NOMO-1 (cell line): ENCODE measurements at regions not wholly inside any gene's neighbourhood (a gene's known extent, or its start where the extent isn't known, plus 50 kb on each side); places are given as distances from the start of the nearest gene placed in this dataset.
"Not testable (repeated sequence)": the region's sequence is repeated elsewhere in the genome, so short reads cannot be mapped to it uniquely, and the experiment has no call there.

Experiments used
- DNase-seq, 2 experiments: peaks; one replicate each; lab custom pipeline; 2025; ENCODE audit not compliant: unreplicated experiment in 2 of 2; lab: John Stamatoyannopoulos, UW

DNA sequence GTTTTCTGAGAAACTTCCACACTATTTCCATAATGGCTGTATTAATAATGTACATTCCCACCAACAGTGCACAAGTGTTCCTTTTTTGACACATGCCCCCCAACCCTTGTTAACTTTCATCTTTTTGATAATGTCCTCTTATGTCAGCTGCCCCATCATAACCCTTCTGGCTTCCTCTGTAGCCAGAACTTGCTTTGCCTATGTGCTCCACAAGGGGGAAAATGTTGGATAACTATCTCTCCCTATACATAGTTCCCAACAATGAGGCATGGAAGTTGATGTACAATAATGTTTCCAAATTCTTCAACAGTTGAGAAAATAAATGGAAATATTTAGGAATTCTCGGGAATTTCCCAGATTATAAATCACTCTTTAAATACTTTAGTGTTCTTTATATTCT is 142.9 kb downstream of the ASB9 start:
- DNase-seq: no peak

DNA sequence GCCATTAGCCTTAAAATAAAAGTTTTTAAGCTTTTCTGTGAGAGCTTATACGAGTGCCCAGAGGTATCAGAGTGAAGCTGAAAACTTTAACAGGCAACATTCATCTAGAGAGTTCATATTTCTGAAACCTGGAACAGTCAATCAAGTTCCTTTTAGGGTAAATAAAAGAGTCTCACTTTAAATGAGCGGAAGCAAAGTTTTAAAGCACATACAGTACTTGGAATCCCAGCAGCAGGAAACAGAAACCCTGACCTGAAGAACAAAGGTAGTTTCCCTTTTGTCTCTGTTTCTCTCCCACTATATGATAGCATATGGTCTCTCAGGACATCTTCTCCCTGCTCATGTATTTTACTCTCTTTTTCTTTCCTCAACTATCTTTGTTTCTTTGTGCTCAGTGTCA is 153.0 kb downstream of the ASB9 start:
- no peak for DNase-seq

DNA sequence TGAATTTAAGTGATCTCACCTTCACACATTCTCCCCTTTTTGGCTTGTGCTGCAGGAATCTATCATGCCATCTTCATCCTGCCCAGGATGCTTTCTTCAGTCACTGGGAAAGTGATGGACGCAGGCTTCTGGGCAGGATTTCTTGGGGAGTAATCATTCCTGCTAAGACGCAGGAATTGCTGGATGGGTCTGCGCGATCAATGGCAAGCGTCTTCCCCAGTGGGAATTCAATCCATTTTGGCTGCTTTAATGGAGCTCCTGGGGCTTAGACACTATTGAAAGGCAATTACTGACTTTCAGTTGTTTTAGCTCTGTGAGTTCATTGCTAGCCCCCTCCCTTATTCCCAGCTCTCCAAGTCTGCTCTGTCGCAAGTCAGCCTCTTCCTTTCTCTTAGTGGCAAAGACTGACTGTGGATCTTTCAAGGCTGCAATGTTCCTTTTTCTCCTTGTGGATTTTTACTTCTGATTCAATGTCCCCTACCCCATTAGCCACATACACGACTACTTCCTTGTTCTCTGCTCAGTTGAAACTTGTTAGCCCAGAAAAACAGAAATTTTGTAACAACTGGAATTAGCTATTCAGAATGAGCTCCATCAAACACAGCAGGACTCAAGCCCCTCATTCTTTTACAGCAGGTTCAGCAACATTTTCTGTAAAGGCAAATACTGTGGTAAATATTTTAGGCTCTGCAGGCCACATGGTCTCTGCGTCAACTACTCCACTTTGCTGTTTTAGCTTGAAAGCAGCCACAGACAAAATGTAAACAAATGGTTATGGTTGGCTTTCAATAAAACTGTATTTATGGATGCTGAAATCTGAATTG is 154.9 kb downstream of the ASB9 start:
- no peak for DNase-seq

DNA sequence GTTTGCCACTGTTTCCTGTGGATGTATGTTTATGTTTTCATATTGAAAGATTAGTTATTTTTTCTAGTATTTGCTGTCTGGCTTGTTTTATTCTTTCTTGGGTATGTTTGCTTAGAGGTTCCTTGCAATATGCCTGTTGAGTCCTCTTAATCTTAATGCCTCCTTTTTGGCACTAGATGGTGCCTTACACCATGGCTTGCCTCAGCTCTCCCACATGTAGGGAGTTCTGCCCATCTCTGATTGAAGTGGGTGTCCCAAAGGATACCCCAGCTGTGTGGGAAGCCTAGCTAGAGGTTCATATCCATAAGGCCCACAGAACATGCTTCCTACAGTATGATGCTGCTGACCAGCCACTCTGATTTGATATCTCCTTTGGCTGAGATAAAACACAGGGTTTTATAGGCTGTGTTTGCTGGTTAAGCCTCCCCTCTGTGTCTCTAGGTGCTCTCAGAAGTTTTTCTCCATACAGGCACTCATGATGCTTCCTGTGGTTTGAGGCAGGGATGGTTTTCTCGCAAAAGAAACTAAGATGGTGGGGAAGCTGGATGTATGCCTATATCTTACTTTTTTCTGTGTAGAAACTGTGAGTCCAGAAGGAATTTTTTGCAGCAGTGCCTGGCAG is 162.4 kb downstream of the ASB9 start:
- DNase-seq: no peak

DNA sequence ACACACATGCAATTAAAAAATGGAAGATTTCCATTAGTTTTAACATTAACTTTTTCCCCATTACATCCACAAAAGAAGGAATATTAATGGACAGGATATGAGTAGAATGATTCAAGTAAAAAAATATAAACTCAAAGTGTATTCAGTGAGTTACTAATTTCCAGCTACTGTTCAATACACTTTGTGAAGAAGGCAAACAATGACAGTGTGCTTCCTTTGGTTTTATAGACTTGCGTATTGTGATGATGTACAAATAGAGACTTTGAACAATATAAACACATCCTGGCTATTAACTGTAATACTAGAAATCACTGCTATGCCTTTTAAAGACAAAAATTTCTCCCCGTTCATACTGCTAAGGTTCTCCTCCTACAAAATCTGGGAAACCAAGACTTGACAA is 171.4 kb downstream of the ASB9 start:
- no peak for DNase-seq

DNA sequence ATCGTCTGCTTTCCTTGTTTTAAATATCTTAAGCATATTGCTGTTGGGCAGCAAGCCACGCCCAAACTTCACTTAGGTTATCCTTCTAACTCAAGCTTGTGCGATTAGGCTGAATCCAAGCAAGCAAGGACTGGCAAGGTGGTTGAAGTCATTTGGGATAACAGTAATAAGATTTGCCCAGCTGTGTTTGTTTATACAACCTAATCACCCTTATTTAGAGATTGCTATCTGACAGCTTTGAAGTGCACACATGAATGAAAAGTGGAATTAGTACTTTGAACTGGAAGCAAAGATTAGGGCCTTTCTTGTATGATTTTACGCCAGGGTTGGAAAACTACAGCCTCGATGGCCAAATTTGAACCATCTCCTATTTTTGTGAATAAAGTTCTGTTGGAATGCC is 182.1 kb downstream of the ASB9 start:
- no peak for DNase-seq

DNA sequence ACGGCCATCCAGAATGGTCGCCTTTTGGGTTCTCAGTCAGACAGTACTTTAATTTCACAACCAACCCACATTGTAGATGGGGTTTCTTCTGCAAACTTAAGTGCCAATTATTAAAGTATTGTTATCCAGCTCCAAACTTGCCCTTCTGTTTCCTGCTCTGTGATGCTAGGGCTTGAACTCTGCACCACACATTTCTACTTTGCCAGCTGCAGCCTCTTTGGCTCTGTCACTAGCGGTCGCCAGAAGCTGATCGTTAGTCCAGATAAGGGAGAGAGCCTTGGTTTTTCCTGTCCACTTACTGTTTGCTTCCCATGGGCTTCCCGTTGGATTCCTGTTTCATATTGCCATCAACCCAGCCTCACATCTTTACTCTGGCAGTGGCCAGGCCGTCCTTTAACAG is 196.6 kb downstream of the ASB9 start:
- DNase-seq: no peak

DNA sequence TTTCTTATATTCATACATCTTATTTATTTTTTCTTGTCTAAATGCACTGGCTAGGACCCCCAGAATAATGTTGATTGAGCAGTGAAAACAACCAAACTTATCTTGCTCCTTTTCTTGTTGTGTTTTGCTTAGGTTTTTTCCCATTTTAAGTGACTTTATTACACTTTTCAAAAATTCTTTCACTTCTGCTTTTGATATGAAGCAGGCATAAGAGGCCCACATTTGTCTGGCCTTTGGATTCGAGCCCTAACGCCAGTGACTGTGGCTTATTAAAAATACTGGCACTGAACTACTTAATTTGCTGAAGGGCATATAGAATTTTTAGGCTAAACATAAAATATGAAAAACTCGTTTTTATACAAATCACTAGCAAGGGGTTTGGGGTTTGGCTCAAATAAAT is 197.0 kb downstream of the ASB9 start:
- peak; percentile 0 to 26 for DNase-seq

DNA sequence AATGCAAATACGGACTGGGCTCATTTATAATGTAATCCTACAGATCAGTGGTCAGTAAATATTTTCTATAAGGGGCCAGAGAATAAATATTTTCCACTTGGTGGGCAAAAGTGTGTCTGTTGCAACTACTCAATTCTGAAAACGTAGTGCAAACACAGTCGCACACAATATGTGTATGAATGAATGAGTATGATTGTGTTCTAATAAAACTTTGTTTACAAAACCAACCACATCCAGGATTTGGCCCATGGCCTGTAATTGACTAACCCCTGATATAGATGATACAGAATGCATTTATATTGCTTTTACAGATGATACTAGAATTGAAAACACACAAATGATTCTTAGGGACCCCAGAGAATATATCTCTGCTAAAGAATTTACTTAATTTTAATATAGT is 197.6 kb downstream of the ASB9 start:
- DNase-seq: no peak

DNA sequence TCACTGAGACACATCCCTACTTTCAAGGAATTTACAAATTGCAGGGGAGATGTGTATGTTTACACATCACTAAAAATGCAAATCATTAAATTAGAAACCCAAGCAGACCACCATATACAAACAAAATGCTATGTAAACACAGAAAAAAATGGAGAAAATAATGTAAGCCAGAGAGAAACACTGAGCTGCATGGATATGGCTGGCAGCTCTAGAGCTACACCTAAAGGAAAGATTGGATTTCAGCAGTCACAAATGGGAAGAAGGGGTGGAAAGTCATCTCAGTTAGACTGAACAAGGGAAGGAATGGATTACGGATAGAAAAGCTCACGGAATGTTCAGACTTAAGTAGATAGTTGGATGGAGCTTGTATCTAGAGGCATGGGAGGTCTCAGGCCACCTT is 186.3 kb downstream of the MOSPD2 start:
- DNase-seq: no peak

DNA sequence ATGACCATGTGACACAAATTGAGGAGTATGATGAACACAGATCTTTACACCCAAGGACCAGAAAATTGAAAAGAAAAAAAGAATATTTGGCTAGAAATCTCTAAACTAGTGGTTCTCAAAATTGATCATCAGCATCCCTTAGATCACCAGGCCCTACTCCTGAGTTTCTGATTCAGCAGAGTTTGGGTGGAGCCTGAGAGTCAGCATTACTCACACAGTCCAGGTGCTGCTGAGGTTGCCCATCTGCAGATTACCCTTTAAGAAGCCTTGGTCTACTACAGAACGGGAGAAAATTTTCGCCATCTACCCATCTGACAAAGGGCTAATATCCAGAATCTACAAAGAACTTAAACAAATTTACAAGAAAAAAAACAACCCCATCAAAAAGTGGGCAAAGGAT is 182.8 kb downstream of the MOSPD2 start:
- no peak for DNase-seq

DNA sequence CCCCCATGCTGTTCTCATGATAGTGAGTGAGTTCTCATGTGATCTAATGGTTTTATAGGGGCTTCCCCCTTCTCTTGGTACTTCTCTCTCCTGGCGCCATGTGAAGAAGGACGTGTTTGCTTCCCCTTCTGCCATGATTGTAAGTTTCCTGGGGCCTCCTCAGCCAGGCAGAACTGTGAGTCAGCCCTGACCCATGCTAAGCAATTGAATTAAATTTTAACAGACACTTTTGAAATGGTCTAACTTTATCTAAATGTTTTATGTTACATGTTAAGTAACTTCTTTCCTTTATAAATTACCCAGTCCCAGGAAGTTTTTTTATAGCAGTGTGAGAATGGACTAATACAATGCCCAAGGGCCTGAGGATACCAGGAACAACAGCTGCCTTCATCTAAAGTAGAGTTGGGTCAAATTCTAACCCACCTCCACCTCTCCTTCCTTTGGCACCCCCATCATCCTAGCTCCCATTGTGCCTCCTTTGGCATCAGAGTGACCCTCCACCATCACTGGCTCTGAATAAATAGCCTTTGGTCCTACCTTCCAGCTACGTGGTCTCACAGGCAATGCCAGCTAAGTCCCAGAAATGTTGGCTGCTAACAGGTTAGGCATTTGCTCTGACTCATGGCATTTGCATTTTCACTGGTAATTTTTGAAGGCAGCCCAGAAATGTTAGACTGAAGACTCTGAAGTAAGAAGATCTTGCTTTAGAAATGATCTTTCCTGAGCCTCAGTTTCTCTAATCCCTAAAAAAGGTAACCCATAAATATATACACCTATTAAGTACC is 182.1 kb downstream of the MOSPD2 start:
- no peak for DNase-seq

DNA sequence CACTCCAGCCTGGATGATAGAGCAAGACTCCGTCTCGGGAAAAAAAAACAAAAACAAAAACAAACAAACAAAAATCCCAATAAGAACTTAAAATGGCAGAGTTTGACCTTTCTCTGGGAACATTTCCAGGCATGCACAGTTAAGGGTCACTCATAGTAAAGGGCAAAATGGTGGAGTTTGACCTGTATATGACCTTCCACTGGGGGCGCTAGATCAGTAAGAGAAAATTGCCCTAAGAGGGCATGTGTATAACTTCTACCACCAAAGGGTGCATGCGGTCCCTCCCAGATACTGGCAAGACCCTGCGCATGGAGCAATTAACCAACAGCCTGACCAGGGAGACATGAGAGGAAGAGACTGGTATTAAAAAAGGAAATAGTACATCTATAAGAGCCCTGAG is 177.2 kb downstream of the MOSPD2 start:
- no peak for DNase-seq

DNA sequence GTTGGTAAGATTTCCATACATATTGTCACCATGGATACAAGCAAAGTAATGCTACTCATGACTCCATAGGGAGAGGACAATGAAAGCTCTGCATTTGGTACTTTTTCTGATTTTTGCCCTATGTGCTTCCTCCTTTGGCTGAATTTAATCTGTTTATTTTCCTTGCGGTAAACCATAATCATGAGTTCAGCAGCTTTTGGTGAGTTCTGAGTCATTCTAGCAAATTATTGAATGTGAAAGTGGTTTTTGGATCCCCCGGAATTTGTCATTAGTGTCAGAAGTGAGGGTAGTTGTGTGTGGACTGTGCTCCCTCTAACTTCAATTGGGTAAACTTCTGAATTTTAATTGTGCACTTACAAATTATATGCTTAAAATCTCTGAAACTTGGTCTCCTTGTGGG is 170.3 kb downstream of the MOSPD2 start:
- no peak for DNase-seq

DNA sequence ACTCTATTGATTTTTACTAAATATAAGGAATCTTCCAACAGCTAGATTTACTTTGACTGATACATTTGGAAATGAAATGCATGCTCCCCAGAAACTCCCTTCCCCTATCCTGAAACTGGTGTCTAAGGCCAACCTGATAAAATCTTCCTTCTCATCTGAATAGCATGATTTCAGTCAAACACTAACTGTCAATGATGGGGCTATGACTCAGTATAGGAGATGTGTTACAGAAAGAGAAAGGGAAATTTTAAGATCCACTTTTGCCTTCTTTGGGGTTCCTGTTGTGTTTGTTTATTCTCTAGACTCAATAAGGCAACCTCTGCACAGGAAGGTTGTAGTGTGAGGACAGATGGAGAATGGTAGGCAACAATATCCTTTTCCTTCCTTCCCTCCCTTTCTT is 160.7 kb downstream of the MOSPD2 start:
- DNase-seq: no peak

DNA sequence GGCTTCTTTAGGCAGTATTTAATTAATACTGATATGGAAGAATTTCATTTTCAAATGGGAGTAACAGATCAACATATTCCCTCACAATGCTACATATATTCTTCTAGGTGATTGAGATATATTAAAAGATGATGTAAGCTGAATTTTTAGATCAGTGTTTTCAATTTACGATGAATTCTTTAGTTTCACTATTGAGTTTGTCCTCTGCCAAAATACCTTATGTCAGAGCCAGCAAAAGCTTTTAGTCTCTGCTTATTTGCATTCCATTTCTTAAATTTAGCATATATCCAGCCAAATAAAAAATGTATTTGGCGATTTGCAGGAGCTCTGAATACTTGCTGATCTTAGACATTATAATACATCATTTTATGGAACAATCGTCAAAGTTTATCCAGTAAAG is 144.3 kb downstream of the MOSPD2 start:
- DNase-seq: no peak

DNA sequence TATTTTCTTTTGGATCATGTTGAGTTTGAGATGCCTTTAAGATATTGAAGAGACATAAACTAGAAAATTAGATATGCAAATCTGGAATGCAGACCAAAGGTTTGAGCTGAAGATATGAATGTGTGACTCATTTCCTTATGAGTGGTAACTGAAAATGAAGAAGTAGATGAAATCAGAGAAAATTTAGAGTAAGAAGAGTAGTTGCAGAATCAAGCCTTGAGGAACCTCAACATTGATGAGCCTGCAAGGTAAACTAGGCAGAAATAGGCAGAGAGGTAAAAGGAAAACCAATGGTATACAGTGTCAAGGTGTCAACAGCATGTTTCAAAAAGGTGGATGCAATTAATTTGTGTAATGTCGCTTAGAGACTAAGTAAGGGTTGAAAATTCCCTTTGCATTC is 142.8 kb downstream of the MOSPD2 start:
- DNase-seq: no peak

DNA sequence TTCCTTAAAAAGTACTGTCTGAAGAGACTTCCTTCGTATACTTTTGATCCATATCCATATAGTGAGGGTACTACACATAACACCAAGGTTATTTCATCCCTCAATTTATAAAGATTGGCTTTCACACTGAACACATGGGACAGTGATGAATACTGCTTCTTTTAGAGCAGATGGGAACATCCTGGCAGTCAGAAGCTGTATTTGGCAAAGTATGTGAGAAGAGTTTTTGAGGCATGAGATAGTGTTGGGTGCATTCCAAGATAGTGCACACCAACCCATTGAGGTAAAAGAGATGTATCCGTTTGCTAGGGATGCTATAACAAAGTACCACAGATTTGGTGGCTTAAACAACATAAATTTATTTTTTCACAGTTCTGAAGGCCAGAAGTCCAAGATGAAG is 141.1 kb downstream of the MOSPD2 start:
- DNase-seq: no peak

DNA sequence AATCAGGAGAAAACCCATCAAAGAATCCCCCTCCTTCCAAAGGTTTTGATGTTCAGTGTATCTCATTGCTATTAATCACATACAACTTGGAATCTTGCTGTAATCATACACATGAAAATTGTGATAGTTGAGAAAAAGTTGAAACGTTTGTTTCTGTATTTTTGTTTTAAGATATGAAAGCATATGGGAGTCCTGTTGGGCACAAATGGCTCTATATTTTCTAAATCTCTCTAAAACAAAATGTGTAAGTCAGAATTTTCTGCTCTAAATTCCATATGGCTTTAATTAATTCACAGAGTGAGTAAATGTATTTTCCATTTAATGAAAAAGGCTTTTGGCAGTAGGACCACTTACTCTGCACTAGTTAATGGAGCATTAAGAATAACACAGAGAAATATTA is 140.2 kb downstream of the MOSPD2 start:
- DNase-seq: no peak

DNA sequence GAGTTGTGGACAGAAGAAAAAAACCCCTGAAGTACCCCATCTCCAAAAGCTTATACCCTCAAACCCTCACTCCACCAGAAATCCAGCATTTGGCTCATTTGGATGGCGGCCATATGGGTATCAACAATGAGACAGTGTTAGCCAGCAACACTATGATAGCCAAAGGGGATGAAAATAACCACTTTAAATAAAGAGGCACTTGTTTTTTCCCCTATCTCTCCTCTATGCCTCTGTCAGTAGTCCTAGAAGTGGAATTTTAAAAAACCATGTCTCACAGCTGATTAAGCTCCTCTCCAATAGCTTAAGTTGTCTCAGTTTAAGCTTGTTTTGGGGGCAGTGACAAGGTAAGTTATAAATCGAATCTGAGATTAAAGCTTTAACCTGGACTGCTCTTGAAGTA is 124.0 kb downstream of the MOSPD2 start:
- no peak for DNase-seq

DNA sequence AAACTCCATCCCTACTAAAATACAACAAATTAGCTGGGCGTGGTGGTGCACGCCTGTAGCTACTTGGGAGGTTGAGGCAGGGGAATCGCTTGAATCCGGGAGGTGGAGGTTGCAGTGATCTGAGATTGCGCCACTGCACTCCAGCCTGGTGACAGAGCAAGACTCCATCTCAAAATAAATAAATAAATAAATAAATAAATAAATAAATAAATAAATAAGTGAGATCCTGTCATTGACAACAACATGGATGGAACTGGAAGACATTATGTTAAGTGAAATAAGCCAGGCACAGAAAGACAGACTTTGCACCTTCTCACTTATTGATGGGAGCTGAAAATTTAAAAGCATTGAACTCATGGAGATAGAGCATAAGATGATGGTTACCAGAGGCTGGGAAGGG is 111.2 kb downstream of the MOSPD2 start:
- DNase-seq: not testable (repeated sequence)
